IMR-90 (cell line): ENCODE measurements at regions not wholly inside any gene's neighbourhood (a gene's known extent, or its start where the extent isn't known, plus 50 kb on each side); places are given as distances from the start of the nearest gene placed in this dataset.

Experiments
- ATAC-seq: fragments of 200-7000 bp; cut with Tn5 transposase; 2 replicates; pipeline ENCODE4 v1.9.1; 2020; ENCODE audit warnings: low read depth, mild to moderate bottlenecking, moderate library complexity
- BruUV-seq: library from RNA; stranded (reverse); fragments of 400-500 nt; replicated peaks from 2 replicates; lab custom pipeline; 2021; lab: Mats Ljungman, UMichigan
- CTCF ChIA-PET: fragments of 300-600 bp; formaldehyde crosslinking; extraction: SDS; loops from one replicate; lab custom pipeline; 2021; ENCODE audit warnings: antibody characterized with exemption; lab: Yijun Ruan, JAX
- POLR2A ChIA-PET: fragments of 300-600 bp; sonication (Branson Sonifier 250); formaldehyde crosslinking; loops from one replicate; lab custom pipeline; 2022; ENCODE audit warnings: antibody characterized with exemption; ENCODE audit not compliant: unreplicated experiment; lab: Charles Lee
- DNase-seq: peaks from one replicate; pipeline ENCODE4 v3.0.0; 2013
- H2AFZ ChIP-seq: replicated peaks from 2 replicates; pipeline ENCODE3; 2013; ENCODE audit warnings: low read length, mild to moderate bottlenecking; ENCODE audit not compliant: poor library complexity
- H2AK5ac ChIP-seq: 2 replicates; pipeline ENCODE4 v1.6.1; 2013; ENCODE audit warnings: low read depth, low read length, inconsistent platforms
- H2AK9ac ChIP-seq: replicated peaks from 2 replicates; pipeline ENCODE3; 2013; ENCODE audit warnings: mild to moderate bottlenecking, low read depth, low read length, moderate library complexity; ENCODE audit not compliant: poor library complexity
- H2BK120ac ChIP-seq: 2 replicates; pipeline ENCODE4 v1.6.1; 2013; ENCODE audit warnings: low read depth, low read length, inconsistent platforms
- H2BK15ac ChIP-seq: 3 replicates; pipeline ENCODE4 v1.6.1; 2013; ENCODE audit warnings: low read depth, low read length, inconsistent platforms
- H2BK20ac ChIP-seq: 2 replicates; pipeline ENCODE4 v1.6.1; 2013; ENCODE audit warnings: low read depth, mild to moderate bottlenecking, inconsistent platforms, low read length, moderate library complexity
- H2BK5ac ChIP-seq: 2 replicates; pipeline ENCODE4 v1.6.1; 2013; ENCODE audit warnings: mild to moderate bottlenecking, low read depth, low read length, inconsistent platforms; ENCODE audit not compliant: poor library complexity, severe bottlenecking
- H3K14ac ChIP-seq: replicated peaks from 2 replicates; pipeline ENCODE4 v1.6.1; 2013; ENCODE audit warnings: low read depth, low read length, inconsistent platforms
- H3K18ac ChIP-seq: 2 replicates; pipeline ENCODE4 v1.6.1; 2013; ENCODE audit warnings: low read depth, low read length, control low read depth
- H3K23ac ChIP-seq: 2 replicates; pipeline ENCODE4 v1.6.1; 2013; ENCODE audit warnings: low read depth, low read length, inconsistent platforms
- H3K27ac ChIP-seq: 2 replicates; pipeline ENCODE4 v1.5.1; 2013; ENCODE audit warnings: mild to moderate bottlenecking, control low read depth, low read length; ENCODE audit not compliant: insufficient read depth
- H3K27me3 ChIP-seq: 2 replicates; pipeline ENCODE4 v1.6.1; 2013; ENCODE audit warnings: low read length; ENCODE audit not compliant: control insufficient read depth, insufficient read depth
- H3K36me3 ChIP-seq: 2 replicates; pipeline ENCODE4 v1.6.1; 2013; ENCODE audit warnings: low read length, mixed read lengths; ENCODE audit not compliant: control insufficient read depth, insufficient read depth
- H3K4ac ChIP-seq: 2 replicates; pipeline ENCODE4 v1.6.1; 2013; ENCODE audit warnings: low read depth, low read length, inconsistent platforms
- H3K4me1 ChIP-seq: 2 replicates; pipeline ENCODE4 v1.6.1; 2013; ENCODE audit warnings: low read length, mixed read lengths; ENCODE audit not compliant: control insufficient read depth, insufficient read depth
- H3K4me2 ChIP-seq: 2 replicates; pipeline ENCODE4 v1.6.1; 2013; ENCODE audit warnings: low read depth, mild to moderate bottlenecking, control low read depth, low read length, moderate library complexity
- H3K4me3 ChIP-seq: 2 replicates; pipeline ENCODE4 v1.5.1; 2013; ENCODE audit warnings: low read depth, mild to moderate bottlenecking, control low read depth, low read length, moderate library complexity; ENCODE audit not compliant: insufficient read depth
- H3K56ac ChIP-seq: 2 replicates; pipeline ENCODE4 v1.6.1; 2013; ENCODE audit warnings: low read length, inconsistent platforms; ENCODE audit not compliant: insufficient read depth; ENCODE audit errors: extremely low read depth
- H3K79me1 ChIP-seq, 2 experiments: 2 replicates each; pipeline ENCODE4 v1.6.1; 2013; ENCODE audit warnings: low read length in 2 of 2, inconsistent platforms in 1 of 2, low read depth in 1 of 2
- H3K9ac ChIP-seq: 2 replicates; pipeline ENCODE4 v1.6.1; 2013; ENCODE audit warnings: low read depth, low read length, control low read depth
- H3K9me1 ChIP-seq: 2 replicates; pipeline ENCODE4 v1.6.1; 2013; ENCODE audit warnings: low read length, inconsistent platforms; ENCODE audit not compliant: insufficient read depth
- H3K9me3 ChIP-seq: 2 replicates; pipeline ENCODE4 v1.6.1; 2013; ENCODE audit warnings: low read length; ENCODE audit not compliant: control insufficient read depth, insufficient read depth
- H4K20me1 ChIP-seq: 2 replicates; pipeline ENCODE4 v1.6.1; 2013; ENCODE audit warnings: low read length, inconsistent platforms; ENCODE audit not compliant: insufficient read depth
- H4K5ac ChIP-seq: 2 replicates; pipeline ENCODE4 v1.6.1; 2013; ENCODE audit warnings: mild to moderate bottlenecking, low read depth, low read length, control low read depth
- H4K8ac ChIP-seq, 2 experiments: 2 replicates each; pipeline ENCODE4 v1.6.1; 2013; ENCODE audit warnings: low read depth in 2 of 2, low read length in 2 of 2, control low read depth in 1 of 2, inconsistent platforms in 1 of 2
- H4K91ac ChIP-seq: 2 replicates; pipeline ENCODE4 v1.6.1; 2013; ENCODE audit warnings: low read depth, low read length, inconsistent platforms; ENCODE audit not compliant: insufficient read depth
- MAFK ChIP-seq: IDR thresholded peaks from 2 replicates; pipeline ENCODE4 v1.6.1; 2012; ENCODE audit warnings: low read depth, low read length, improper control_type of control experiment
- MXI1 ChIP-seq: IDR thresholded peaks from 2 replicates; pipeline ENCODE4 v1.6.1; 2012; ENCODE audit warnings: low read depth, mild to moderate bottlenecking, low read length, moderate library complexity, borderline replicate concordance
- dilution Hi-C: fragments of 300-500 bp; cut with HindIII; formaldehyde crosslinking; loops from one replicate; pipeline ENCODE4 v1.14.3; 2018; ENCODE audit warnings: low sequenced_read_pairs; ENCODE audit not compliant: unreplicated experiment
- in situ Hi-C: fragments of 300-500 bp; cut with MboI; formaldehyde crosslinking; loops from 3 replicates; pipeline ENCODE4 v1.14.3; 2019; ENCODE audit warnings: low sequenced_read_pairs, inconsistent platforms, mixed read lengths
- intact Hi-C: fragments of 100-400 bp; cut with micrococcal nuclease; formaldehyde crosslinking; loops from 2 replicates; pipeline ENCODE4 v1.10.0; 2022

- CTCF ChIA-PET, result no interaction called here
Measured at GRCh38 chr1:238833919-238834318, 552.4 kb upstream of the CHRM3 start.

More at GRCh38 chr1:238833919-238834318, 552.4 kb upstream of the CHRM3 start:
- H3K9me1 ChIP-seq, result no peaks in the 10 kb centered on the region
- ATAC-seq (no peak), DNase-seq (no peak)
- H3K79me1 ChIP-seq, result no peaks in the 10 kb centered on the region
- no peak overlapping the region for H2BK15ac ChIP-seq
- H2BK20ac ChIP-seq, result no peak overlapping the region
- H3K9ac ChIP-seq, result no peak overlapping the region
- no peak overlapping the region for H4K5ac ChIP-seq
- TF ChIP-seq MXI1 (no peak), MAFK (peak; percentile 22; the same call in 1 of the 2 replicates)
- H3K27ac ChIP-seq, result no peak overlapping the region
- peaks cover 4% of the 10 kb centered on the region; the same call in 1 of the 2 replicates for H3K9me3 ChIP-seq
- H3K36me3 ChIP-seq, result no peaks in the 10 kb centered on the region
- H2AK5ac ChIP-seq, result no peak overlapping the region
- no peak overlapping the region for H3K4ac ChIP-seq
- no peaks in the 10 kb centered on the region for H3K4me1 ChIP-seq
- H4K20me1 ChIP-seq, result no peaks in the 10 kb centered on the region
- intact Hi-C loops (no loop called here), in situ Hi-C loops (no loop called here), dilution Hi-C loops (no loop called here)
- H2BK120ac ChIP-seq, result no peak overlapping the region
- H4K8ac ChIP-seq, result no peak overlapping the region
- no peak overlapping the region for H2AFZ ChIP-seq
- H3K18ac ChIP-seq, result no peak overlapping the region
- H3K23ac ChIP-seq, result no peak overlapping the region
- no peaks in the 10 kb centered on the region for H3K27me3 ChIP-seq
- no peak overlapping the region for H3K4me3 ChIP-seq
- H3K14ac ChIP-seq, result no peak overlapping the region
- H3K56ac ChIP-seq, result no peak overlapping the region
- POLR2A ChIA-PET, result no interaction called here
- H4K91ac ChIP-seq, result no peak overlapping the region
- BruUV-seq, result no TSS peak
- no peak overlapping the region for H3K4me2 ChIP-seq
- no peak overlapping the region for H2BK5ac ChIP-seq
- no peak overlapping the region for H2AK9ac ChIP-seq
